GM19452 (cell line): ENCODE measurements at regions not wholly inside any gene's neighbourhood (a gene's known extent, or its start where the extent isn't known, plus 50 kb on each side); places are given as distances from the start of the nearest gene placed in this dataset.

Experiments
- ATAC-seq: cut with Tn5 transposase; IDR thresholded peaks from one replicate; pipeline ENCODE4 v1.9.1; 2021; ENCODE audit not compliant: unreplicated experiment

GRCh38 chr7:68439897-68440296 lies 1158.4 kb upstream of the AUTS2 start:
- ATAC-seq, result no peak

DNA sequence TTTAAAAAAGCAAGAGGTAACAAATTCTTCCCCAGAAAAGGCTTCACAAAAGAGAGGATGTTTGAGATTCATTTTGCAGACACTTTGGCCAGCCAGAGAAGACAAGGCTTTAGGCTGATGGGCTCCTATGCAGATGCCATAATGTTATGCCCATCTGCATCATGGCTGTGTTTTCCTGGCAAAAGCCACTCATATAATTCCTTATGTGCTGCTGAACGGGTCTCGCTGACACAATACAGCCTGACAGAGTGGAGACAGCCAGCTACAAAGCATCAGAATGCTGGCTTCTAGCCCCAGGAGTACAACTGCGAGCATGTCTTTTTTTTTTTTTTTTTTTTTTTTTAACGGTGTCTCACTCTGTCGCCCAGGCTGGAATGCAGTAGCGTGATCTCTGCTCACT lies 1157.4 kb upstream of the AUTS2 start:
- no peak for ATAC-seq

GRCh38 chr7:68441645-68442044 lies 1156.6 kb upstream of the AUTS2 start:
- no peak for ATAC-seq

- ATAC-seq, result no peak
Observed at GRCh38 chr7:68442931-68443631, 1155.2 kb upstream of the AUTS2 start.

GRCh38 chr7:68444042-68444441 lies 1154.2 kb upstream of the AUTS2 start:
- ATAC-seq, result no peak

- ATAC-seq, result no peak
Observed at GRCh38 chr7:68444956-68445355, 1153.3 kb upstream of the AUTS2 start.

- no peak for ATAC-seq
Observed at GRCh38 chr7:68446183-68446582, 1152.1 kb upstream of the AUTS2 start.

- no peak for ATAC-seq
Observed at GRCh38 chr7:68449099-68449498, 1149.2 kb upstream of the AUTS2 start.

DNA sequence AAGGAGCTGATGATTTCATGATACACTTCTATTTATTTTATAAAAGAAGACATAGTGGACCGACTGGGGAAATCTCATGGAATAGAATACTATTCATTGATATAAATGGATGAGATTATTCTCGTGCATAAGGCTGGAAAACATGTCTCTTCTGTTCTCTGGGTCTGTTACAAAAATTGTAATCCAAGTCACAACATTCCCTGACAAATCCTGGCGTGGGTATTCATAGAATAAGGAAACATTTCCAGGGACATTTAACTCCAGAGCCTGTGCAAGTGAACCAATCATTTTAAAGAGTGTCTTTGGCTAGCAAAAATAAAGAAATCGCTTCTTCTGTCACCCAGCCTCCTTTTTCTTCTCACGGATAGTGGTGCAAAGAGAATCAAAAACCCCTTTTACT lies 1148.5 kb upstream of the AUTS2 start:
- ATAC-seq, result no peak

GRCh38 chr7:68454931-68455330 lies 1143.3 kb upstream of the AUTS2 start:
- no peak for ATAC-seq

DNA sequence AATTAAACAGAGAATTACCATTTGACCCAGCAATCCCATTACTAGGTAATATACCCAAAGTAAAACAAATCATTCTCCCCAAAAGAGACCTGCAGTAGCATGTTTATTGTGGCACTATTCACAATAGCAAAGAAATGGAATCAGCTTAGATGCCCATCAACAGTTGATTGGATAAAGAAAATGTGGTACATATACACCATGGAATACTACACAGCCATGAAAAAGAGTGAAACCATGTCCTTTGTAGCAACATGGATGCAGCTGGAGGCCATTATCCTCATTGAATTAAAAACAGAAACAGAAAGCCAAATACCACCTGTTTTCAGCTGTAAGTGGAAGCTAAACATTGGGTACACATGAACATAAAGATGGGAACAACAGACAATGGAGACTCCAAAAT lies 1141.8 kb upstream of the AUTS2 start:
- ATAC-seq, result no peak

DNA sequence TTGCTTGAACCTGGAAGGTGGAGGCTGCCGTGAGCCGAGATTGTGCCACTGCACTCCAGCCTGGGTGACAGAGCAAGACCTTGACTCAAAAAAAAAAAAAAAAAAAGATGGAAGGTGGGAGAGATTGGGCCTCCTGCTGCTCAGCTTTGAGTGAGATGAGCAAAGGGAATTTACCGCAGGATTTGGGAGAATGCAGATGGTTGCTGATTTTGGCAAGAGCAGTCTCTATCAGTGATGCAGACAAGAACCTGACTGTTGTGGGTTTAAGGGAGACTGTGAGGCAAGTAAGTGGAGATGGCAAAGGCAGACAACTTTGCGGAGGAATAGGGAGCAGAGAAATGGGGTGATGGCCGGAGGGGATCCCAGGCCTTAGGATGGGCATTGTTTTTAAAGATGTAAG lies 1140.8 kb upstream of the AUTS2 start:
- ATAC-seq, result no peak

GRCh38 chr7:68458010-68458908 lies 1140.0 kb upstream of the AUTS2 start:
- no peak for ATAC-seq

GRCh38 chr7:68461430-68461829 lies 1136.8 kb upstream of the AUTS2 start:
- ATAC-seq, result no peak

DNA sequence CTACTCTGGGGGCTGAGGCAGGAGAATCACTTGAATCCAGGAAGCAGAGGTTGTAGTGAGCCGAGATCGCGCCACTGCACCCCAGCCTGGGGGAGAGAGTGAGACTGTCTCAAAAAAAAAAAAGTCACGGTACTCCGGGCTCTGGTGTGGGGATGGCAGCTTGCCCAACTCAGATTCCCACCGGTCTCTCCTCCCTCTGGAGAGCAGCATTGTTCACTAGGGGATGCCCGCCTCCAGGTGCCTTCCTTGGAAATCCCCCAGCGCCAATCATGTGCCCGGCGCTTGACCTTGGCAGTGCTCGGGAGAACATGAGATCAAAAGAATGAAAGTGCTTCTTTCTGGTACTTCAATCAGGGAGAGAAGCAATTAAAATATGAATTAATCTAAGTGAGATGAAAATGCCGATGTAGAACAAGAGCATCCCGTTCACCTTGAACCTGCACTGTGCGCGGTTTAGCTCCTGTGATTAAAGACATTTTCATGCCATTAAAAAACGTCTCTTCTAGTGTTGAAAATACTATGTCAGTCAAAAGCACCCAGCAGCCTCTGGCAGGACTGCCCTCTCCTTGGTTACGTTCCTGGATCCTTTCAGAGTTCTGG lies 1127.3 kb upstream of the AUTS2 start:
- ATAC-seq, result no peak

GRCh38 chr7:68472688-68473087 lies 1125.6 kb upstream of the AUTS2 start:
- no peak for ATAC-seq

GRCh38 chr7:68474661-68475216 lies 1123.5 kb upstream of the AUTS2 start:
- no peak for ATAC-seq

DNA sequence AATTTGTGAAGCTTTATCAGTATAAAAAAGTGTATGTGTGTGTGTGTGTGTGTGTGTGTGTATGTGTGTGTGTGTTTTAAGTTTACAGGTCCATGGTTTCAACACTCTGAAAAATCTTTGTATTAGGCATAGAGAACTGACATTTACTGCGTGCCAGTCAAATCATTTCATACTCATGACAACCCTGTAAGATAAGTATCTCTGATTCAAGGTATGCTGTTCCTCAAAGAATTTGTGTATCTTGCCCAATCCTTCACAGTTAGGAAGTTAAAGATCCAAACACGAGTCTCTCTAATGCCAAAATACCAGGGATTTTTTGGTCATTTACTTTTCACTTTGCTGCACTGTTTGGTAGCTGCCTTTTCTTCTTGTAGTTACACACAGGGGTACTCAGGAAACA lies 1121.3 kb upstream of the AUTS2 start:
- no peak for ATAC-seq

- ATAC-seq, result no peak
Observed at GRCh38 chr7:68478326-68478725, 1119.9 kb upstream of the AUTS2 start.

DNA sequence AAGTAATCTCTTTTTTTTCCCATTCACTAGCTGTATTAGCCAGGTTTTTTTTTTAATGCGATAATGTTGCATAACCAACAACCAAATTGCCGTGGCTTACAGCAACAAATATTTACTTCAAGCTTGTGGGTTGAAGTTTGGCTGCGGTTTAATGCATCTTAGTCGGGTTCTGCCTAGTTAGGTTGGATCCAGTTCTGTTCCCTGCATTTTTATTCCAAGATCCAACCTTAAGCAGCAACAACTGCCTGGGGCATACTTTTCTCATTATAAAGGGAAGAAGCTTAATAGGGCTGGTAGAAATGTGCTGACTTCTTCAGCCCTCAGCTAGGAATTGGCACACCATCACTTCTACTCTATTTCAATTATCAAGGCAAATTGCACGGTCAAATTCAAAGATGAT lies 1115.5 kb upstream of the AUTS2 start:
- no peak for ATAC-seq

- ATAC-seq, result no peak
Observed at GRCh38 chr7:68484731-68485130, 1113.5 kb upstream of the AUTS2 start.
